ENCODE measurements at regions not wholly inside any gene's neighbourhood (a gene's known extent, or its start where the extent isn't known, plus 50 kb on each side); places are given as distances from the start of the nearest gene placed in this dataset.
A peak's percentile ranks its signal among the peaks of the same experiment; 100 is the strongest.

GRCh38 chr14:48914382-48914781, 671.8 kb downstream of the RPS29 start:
- no peak for DNase-seq
- Histone ChIP-seq H3K36me3 (no peaks in the 10 kb centered on the region), H3K9me3 (ENCODE audit: severe bottlenecking) (no peaks in the 10 kb centered on the region), H3K27me3 (ENCODE audit: insufficient read depth, low read depth, severe bottlenecking) (no peaks in the 10 kb centered on the region), H3K27ac (no peak overlapping the region), H3K4me3 (ENCODE audit: low read depth, low read length) (no peak overlapping the region)
- TF ChIP-seq, protein P1, sequence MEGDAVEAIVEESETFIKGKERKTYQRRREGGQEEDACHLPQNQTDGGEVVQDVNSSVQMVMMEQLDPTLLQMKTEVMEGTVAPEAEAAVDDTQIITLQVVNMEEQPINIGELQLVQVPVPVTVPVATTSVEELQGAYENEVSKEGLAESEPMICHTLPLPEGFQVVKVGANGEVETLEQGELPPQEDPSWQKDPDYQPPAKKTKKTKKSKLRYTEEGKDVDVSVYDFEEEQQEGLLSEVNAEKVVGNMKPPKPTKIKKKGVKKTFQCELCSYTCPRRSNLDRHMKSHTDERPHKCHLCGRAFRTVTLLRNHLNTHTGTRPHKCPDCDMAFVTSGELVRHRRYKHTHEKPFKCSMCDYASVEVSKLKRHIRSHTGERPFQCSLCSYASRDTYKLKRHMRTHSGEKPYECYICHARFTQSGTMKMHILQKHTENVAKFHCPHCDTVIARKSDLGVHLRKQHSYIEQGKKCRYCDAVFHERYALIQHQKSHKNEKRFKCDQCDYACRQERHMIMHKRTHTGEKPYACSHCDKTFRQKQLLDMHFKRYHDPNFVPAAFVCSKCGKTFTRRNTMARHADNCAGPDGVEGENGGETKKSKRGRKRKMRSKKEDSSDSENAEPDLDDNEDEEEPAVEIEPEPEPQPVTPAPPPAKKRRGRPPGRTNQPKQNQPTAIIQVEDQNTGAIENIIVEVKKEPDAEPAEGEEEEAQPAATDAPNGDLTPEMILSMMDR (IDR thresholded peaks at IDR 0.05; ENCODE audit: low read depth, low read length), result no peak

GRCh38 chr14:48900565-48900964, 685.6 kb downstream of the RPS29 start:
- no peaks in the 10 kb centered on the region for H3K9me3 ChIP-seq (ENCODE audit: severe bottlenecking)
- H3K27ac ChIP-seq, result no peak overlapping the region
- DNase-seq, result no peak
- no peaks in the 10 kb centered on the region for H3K36me3 ChIP-seq
- TF ChIP-seq, protein P1 (IDR thresholded peaks at IDR 0.05; ENCODE audit: low read depth, low read length), result no peak
- no peak overlapping the region for H3K4me3 ChIP-seq (ENCODE audit: low read depth, low read length)
- H3K27me3 ChIP-seq (ENCODE audit: insufficient read depth, low read depth, severe bottlenecking), result no peaks in the 10 kb centered on the region

- DNase-seq, result no peak
- H3K27ac ChIP-seq, result no peak overlapping the region
- H3K36me3 ChIP-seq, result no peaks in the 10 kb centered on the region
- no peaks in the 10 kb centered on the region for H3K9me3 ChIP-seq (ENCODE audit: severe bottlenecking)
- TF ChIP-seq, protein P1 (IDR thresholded peaks at IDR 0.05; ENCODE audit: low read depth, low read length), result no peak
- H3K4me3 ChIP-seq (ENCODE audit: low read depth, low read length), result no peak overlapping the region
- no peaks in the 10 kb centered on the region for H3K27me3 ChIP-seq (ENCODE audit: insufficient read depth, low read depth, severe bottlenecking)
These were observed 695.8 kb downstream of the RPS29 start for GRCh38 chr14:48890333-48890732.

GRCh38 chr14:48876806-48877340, 709.3 kb downstream of the RPS29 start:
- Histone ChIP-seq H3K27ac (no peak overlapping the region), H3K36me3 (no peaks in the 10 kb centered on the region), H3K4me3 (ENCODE audit: low read depth, low read length) (no peak overlapping the region), H3K9me3 (ENCODE audit: severe bottlenecking) (peaks cover 2% of the 10 kb centered on the region), H3K27me3 (ENCODE audit: insufficient read depth, low read depth, severe bottlenecking) (no peaks in the 10 kb centered on the region)
- TF ChIP-seq, protein P1 (IDR thresholded peaks at IDR 0.05; ENCODE audit: low read depth, low read length), result no peak
- DNase-seq, result no peak

GRCh38 chr14:48874711-48875110, 711.5 kb downstream of the RPS29 start:
- Histone ChIP-seq H3K27ac (no peak overlapping the region), H3K36me3 (no peaks in the 10 kb centered on the region), H3K27me3 (ENCODE audit: insufficient read depth, low read depth, severe bottlenecking) (no peaks in the 10 kb centered on the region), H3K9me3 (ENCODE audit: severe bottlenecking) (no peaks in the 10 kb centered on the region), H3K4me3 (ENCODE audit: low read depth, low read length) (no peak overlapping the region)
- TF ChIP-seq, protein P1 (IDR thresholded peaks at IDR 0.05; ENCODE audit: low read depth, low read length), result no peak
- peak; percentile 11 for DNase-seq

DNA sequence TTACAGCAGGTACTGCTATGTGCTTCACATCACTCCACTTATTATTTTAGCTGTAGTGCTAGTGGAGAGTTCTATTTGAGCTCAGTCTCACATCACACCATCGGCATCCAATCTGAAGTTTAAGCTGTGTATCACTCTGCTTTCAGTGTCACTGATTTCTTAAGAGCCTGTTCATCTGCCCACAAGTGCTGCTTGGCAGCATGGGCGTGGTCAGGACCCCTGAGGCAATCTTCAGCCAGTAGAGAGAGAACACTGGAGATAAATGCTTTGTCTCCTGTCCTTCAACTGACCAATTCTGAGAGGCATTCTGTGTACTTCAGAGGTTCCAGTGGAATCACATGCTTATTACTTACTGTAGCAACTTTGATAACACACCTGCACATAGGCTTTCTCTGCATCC, 728.8 kb downstream of the RPS29 start:
- no peak overlapping the region for H3K4me3 ChIP-seq (ENCODE audit: low read depth, low read length)
- H3K27ac ChIP-seq, result no peak overlapping the region
- no peaks in the 10 kb centered on the region for H3K9me3 ChIP-seq (ENCODE audit: severe bottlenecking)
- H3K27me3 ChIP-seq (ENCODE audit: insufficient read depth, low read depth, severe bottlenecking), result no peaks in the 10 kb centered on the region
- no peak for DNase-seq
- H3K36me3 ChIP-seq, result no peaks in the 10 kb centered on the region
- TF ChIP-seq, protein P1 (IDR thresholded peaks at IDR 0.05; ENCODE audit: low read depth, low read length), result no peak
